Transverse colon (tissue), 4 donors: ENCODE measurements at regions not wholly inside any gene's neighbourhood (a gene's known extent, or its start where the extent isn't known, plus 50 kb on each side); places are given as distances from the start of the nearest gene placed in this dataset.

ENCODE experiments used
- DNase-seq: peaks from one replicate; pipeline ENCODE4 v3.0.0-alpha.2; 2019
- H3K27ac ChIP-seq, 4 donors: fragments of 200-600 bp; sonication (generic); 2 replicates each; pipeline ENCODE4 v1.5.1; 2016 to 2018; ENCODE audit warnings: inconsistent platforms in 4 of 4
- H3K27me3 ChIP-seq: fragments of 200-600 bp; sonication (generic); 2 replicates; pipeline ENCODE4 v1.5.1; 2017; ENCODE audit warnings: inconsistent platforms
- H3K36me3 ChIP-seq, 4 donors: fragments of 200-600 bp; sonication (generic); 2 replicates each; pipeline ENCODE4 v1.5.1; 2017 to 2019; ENCODE audit warnings: inconsistent platforms in 4 of 4
- H3K4me1 ChIP-seq, 4 donors: fragments of 200-600 bp; sonication (generic); 2 replicates each; pipeline ENCODE4 v1.5.1; 2017 to 2020; ENCODE audit warnings: inconsistent platforms in 4 of 4
- H3K4me3 ChIP-seq, 4 donors: fragments of 200-600 bp; sonication (generic); 1 replicate in 1 of 4; 2 replicates in 3 of 4; pipeline versions ENCODE4 v1.5.1 to v1.6.1; 2017 to 2019; ENCODE audit warnings: inconsistent platforms in 4 of 4
- H3K9me3 ChIP-seq, 2 donors: fragments of 200-600 bp; sonication (generic); 2 replicates each; pipeline ENCODE4 v1.5.1; 2017 to 2019; ENCODE audit warnings: inconsistent platforms in 2 of 2
- CTCF ChIP-seq, 5 experiments: fragments of 200-600 bp in 3 of 5; fragments of 450-650 bp in 2 of 5; sonication (generic) in 3 of 5; IDR thresholded peaks; 1 replicate in 2 of 5; 2 replicates in 3 of 5; pipeline ENCODE4 v1.5.1; 2016 to 2017; ENCODE audit warnings: antibody characterized with exemption in 5 of 5, inconsistent platforms in 3 of 5, mild to moderate bottlenecking in 2 of 5, moderate library complexity in 1 of 5
- EP300 ChIP-seq: sonication (generic); formaldehyde crosslinking; IDR thresholded peaks from one replicate; pipeline ENCODE4 v1.6.1; 2017; ENCODE audit warnings: antibody characterized with exemption, low read depth
- POLR2A ChIP-seq: fragments of 450-650 bp; IDR thresholded peaks from one replicate; pipeline ENCODE4 v1.6.1; 2016; ENCODE audit warnings: antibody characterized with exemption, mild to moderate bottlenecking, moderate library complexity
- POLR2AphosphoS5 ChIP-seq, 3 donors: sonication (generic); formaldehyde crosslinking; IDR thresholded peaks; one replicate each; pipeline ENCODE4 v1.6.1; 2016; ENCODE audit warnings: antibody characterized with exemption in 3 of 3
- WGBS, 2 donors: methylation state at CpG; one replicate each; pipeline ENCODE4 v1.1.5; 2018; ENCODE audit warnings: low coverage in 1 of 2; 5-methylcytosine and 5-hydroxymethylcytosine counted together
- in situ Hi-C, 4 donors: fragments of 200-750 bp; cut with MboI; loops; one replicate each; pipeline versions ENCODE4 v1.15.0 to v1.15.1; 2017; ENCODE audit warnings: low sequenced_read_pairs in 3 of 4, low pct_ligation_motif_present in 1 of 4, low pct_unique_long_range_greater_than_20kb in 1 of 4
- intact Hi-C: fragments of 100-400 bp; cut with DNase I; formaldehyde crosslinking; loops from one replicate; pipeline ENCODE4 v1.15.1; 2023; ENCODE audit warnings: low total_unique reads

GRCh38 chr15:53260647-53261046 is 470.5 kb upstream of the ONECUT1 start:
- in situ Hi-C loops (no loop called here), intact Hi-C loops (no loop called here)
- no peaks in the 10 kb centered on the region for H3K9me3 ChIP-seq
- H3K27me3 ChIP-seq, result no peaks in the 10 kb centered on the region
- no peak for DNase-seq
- TF ChIP-seq POLR2AphosphoS5 (IDR thresholded peaks at IDR 0.05), result no peak
- TF ChIP-seq EP300, result no peak
- no peak for TF ChIP-seq POLR2A
- H3K4me1 ChIP-seq, result no peaks in the 10 kb centered on the region
- no peak overlapping the region for H3K4me3 ChIP-seq
- no peak overlapping the region for H3K27ac ChIP-seq
- H3K36me3 ChIP-seq, result no peaks in the 10 kb centered on the region
- WGBS, 2 donors, result 71 to 79% methylated on average over 1 of the region's 1 CpG

GRCh38 chr15:53256457-53256856 is 466.3 kb upstream of the ONECUT1 start:
- no peaks in the 10 kb centered on the region for H3K4me1 ChIP-seq
- WGBS, 2 donors, result 63 to 75% methylated on average over 3 to 4 of the region's 4 CpGs
- no peaks in the 10 kb centered on the region for H3K27me3 ChIP-seq
- no peak overlapping the region for H3K4me3 ChIP-seq
- TF ChIP-seq EP300 (no peak), POLR2A (no peak), POLR2AphosphoS5 (IDR thresholded peaks at IDR 0.05) (no peak), CTCF (IDR thresholded peaks at IDR 0.05) (no peak)
- intact Hi-C loops, result no loop called here
- in situ Hi-C loops, result no loop called here
- no peak for DNase-seq
- H3K9me3 ChIP-seq, result no peaks in the 10 kb centered on the region
- H3K36me3 ChIP-seq, result no peaks in the 10 kb centered on the region
- H3K27ac ChIP-seq, result no peak overlapping the region

GRCh38 chr15:53256043-53256442 is 465.9 kb upstream of the ONECUT1 start:
- Histone ChIP-seq H3K4me3 (no peak overlapping the region), H3K4me1 (no peaks in the 10 kb centered on the region), H3K27me3 (no peaks in the 10 kb centered on the region), H3K27ac (no peak overlapping the region), H3K36me3 (no peaks in the 10 kb centered on the region), H3K9me3 (no peaks in the 10 kb centered on the region)
- intact Hi-C loops, result no loop called here
- no peak for DNase-seq
- in situ Hi-C loops, result no loop called here
- WGBS, 2 donors, result 80 to 83% methylated on average over 4 to 6 of the region's 6 CpGs
- TF ChIP-seq CTCF (IDR thresholded peaks at IDR 0.05) (no peak), EP300 (no peak), POLR2A (no peak), POLR2AphosphoS5 (IDR thresholded peaks at IDR 0.05) (no peak)

- no peak for TF ChIP-seq EP300
- TF ChIP-seq CTCF (IDR thresholded peaks at IDR 0.05), result no peak
- Histone ChIP-seq H3K36me3 (no peaks in the 10 kb centered on the region), H3K27ac (no peak overlapping the region), H3K27me3 (no peaks in the 10 kb centered on the region), H3K9me3 (no peaks in the 10 kb centered on the region), H3K4me3 (no peak overlapping the region), H3K4me1 (no peaks in the 10 kb centered on the region)
- intact Hi-C loops (no loop called here), in situ Hi-C loops (no loop called here)
- WGBS, 2 donors, result 32 to 46% methylated on average over 5 to 8 of the region's 8 CpGs
- no peak for DNase-seq
Measured at GRCh38 chr15:53251996-53252395, 461.9 kb upstream of the ONECUT1 start.

GRCh38 chr15:53251523-53251922 is 461.4 kb upstream of the ONECUT1 start:
- DNase-seq, result no peak
- intact Hi-C loops, result no loop called here
- in situ Hi-C loops, result no loop called here
- no peaks in the 10 kb centered on the region for H3K36me3 ChIP-seq
- TF ChIP-seq EP300, result no peak
- TF ChIP-seq POLR2A, result no peak
- no peak for TF ChIP-seq POLR2AphosphoS5 (IDR thresholded peaks at IDR 0.05)
- no peak for TF ChIP-seq CTCF (IDR thresholded peaks at IDR 0.05)
- 44 to 61% methylated on average over 2 of the region's 2 CpGs for WGBS, 2 donors
- no peaks in the 10 kb centered on the region for H3K27me3 ChIP-seq
- H3K4me1 ChIP-seq, result no peaks in the 10 kb centered on the region
- no peaks in the 10 kb centered on the region for H3K9me3 ChIP-seq
- H3K27ac ChIP-seq, result no peak overlapping the region
- H3K4me3 ChIP-seq, result no peak overlapping the region
